HEK293 (cell line): ENCODE measurements at regions not wholly inside any gene's neighbourhood (a gene's known extent, or its start where the extent isn't known, plus 50 kb on each side); places are given as distances from the start of the nearest gene placed in this dataset.

Experiments used
- CTCF ChIA-PET: fragments of 350-600 bp; formaldehyde crosslinking; extraction: SDS; loops from one replicate; lab custom pipeline; 2021; ENCODE audit warnings: antibody characterized with exemption; lab: Yijun Ruan, JAX
- POLR2A ChIA-PET: fragments of 300-600 bp; formaldehyde crosslinking; extraction: SDS; loops from one replicate; lab custom pipeline; 2020; ENCODE audit warnings: antibody characterized with exemption, inconsistent platforms; lab: Yijun Ruan, JAX
- H3K27ac ChIP-seq: fragments of 200-500 bp; sonication (Bioruptor generic); 2 replicates; pipeline ENCODE4 v1.5.1; 2014; ENCODE audit warnings: low read depth, low read length, control low read depth, inconsistent platforms; ENCODE audit errors: extremely low read depth
- H3K36me3 ChIP-seq, 2 experiments: fragments of 200-500 bp in 1 of 2; sonication (Bioruptor generic) in 1 of 2; 1 replicate in 1 of 2; 2 replicates in 1 of 2; pipeline ENCODE4 v1.5.1; 2014 to 2017; ENCODE audit warnings: inconsistent platforms in 2 of 2, low read length in 2 of 2; ENCODE audit not compliant: control insufficient read depth in 2 of 2, insufficient read depth in 1 of 2
- H3K4me1 ChIP-seq: fragments of 200-500 bp; sonication (Bioruptor generic); 2 replicates; pipeline ENCODE4 v1.5.1; 2014; ENCODE audit warnings: mild to moderate bottlenecking, low read length, inconsistent platforms; ENCODE audit not compliant: control insufficient read depth, insufficient read depth
- H3K4me3 ChIP-seq: 2 replicates; pipeline ENCODE4 v1.5.1; 2011; ENCODE audit warnings: low read depth, mild to moderate bottlenecking, control low read depth, low read length, moderate library complexity
- H3K9me3 ChIP-seq: fragments of 200-500 bp; sonication (Bioruptor generic); 2 replicates; pipeline ENCODE4 v1.5.1; 2014; ENCODE audit warnings: low read depth, low read length, inconsistent platforms; ENCODE audit not compliant: control insufficient read depth, insufficient read depth
- GFI1B ChIP-seq: fragments of 450-650 bp; formaldehyde crosslinking; IDR thresholded peaks from 2 replicates; pipeline ENCODE4 v1.5.1; 2016; ENCODE audit warnings: missing biosample characterization, missing genetic modification characterization
- OSR2 ChIP-seq: fragments of 450-650 bp; formaldehyde crosslinking; IDR thresholded peaks from 2 replicates; pipeline ENCODE4 v1.5.1; 2016; ENCODE audit warnings: missing biosample characterization, missing genetic modification characterization
- REPIN1 ChIP-seq: fragments of 450-650 bp; formaldehyde crosslinking; IDR thresholded peaks from 2 replicates; pipeline ENCODE4 v1.5.1; 2017; ENCODE audit warnings: missing biosample characterization, missing genetic modification characterization, low read depth
- SALL2 ChIP-seq: fragments of 450-650 bp; formaldehyde crosslinking; IDR thresholded peaks from 2 replicates; pipeline ENCODE4 v1.5.0; 2017; ENCODE audit warnings: missing biosample characterization, mild to moderate bottlenecking, missing genetic modification characterization, borderline replicate concordance
- SCRT2 ChIP-seq: fragments of 450-650 bp; formaldehyde crosslinking; IDR thresholded peaks from 2 replicates; pipeline ENCODE4 v1.5.1; 2016; ENCODE audit warnings: missing biosample characterization, missing genetic modification characterization
- ZFP41 ChIP-seq: fragments of 450-650 bp; formaldehyde crosslinking; IDR thresholded peaks from 2 replicates; pipeline ENCODE4 v1.5.1; 2016; ENCODE audit warnings: missing biosample characterization, missing genetic modification characterization, borderline replicate concordance
- ZNF10 ChIP-seq: fragments of 450-650 bp; formaldehyde crosslinking; IDR thresholded peaks from 2 replicates; pipeline ENCODE4 v1.5.1; 2017; ENCODE audit warnings: missing biosample characterization, missing genetic modification characterization
- ZNF19 ChIP-seq: fragments of 450-650 bp; formaldehyde crosslinking; IDR thresholded peaks from 2 replicates; pipeline ENCODE4; 2016; ENCODE audit warnings: missing biosample characterization, missing genetic modification characterization, low read depth
- ZNF48 ChIP-seq: fragments of 450-650 bp; formaldehyde crosslinking; IDR thresholded peaks from 2 replicates; pipeline ENCODE4 v1.5.1; 2016; ENCODE audit warnings: missing biosample characterization, missing genetic modification characterization
- ZNF544 ChIP-seq: fragments of 450-650 bp; formaldehyde crosslinking; IDR thresholded peaks from 2 replicates; pipeline ENCODE4 v1.5.0; 2017; ENCODE audit warnings: missing biosample characterization, missing genetic modification characterization
- ZNF707 ChIP-seq: fragments of 450-650 bp; formaldehyde crosslinking; IDR thresholded peaks from 2 replicates; pipeline ENCODE4 v1.5.1; 2016; ENCODE audit warnings: missing biosample characterization, missing genetic modification characterization
- TF ChIP-seq, protein P1 (sequence below): fragments of 450-650 bp; formaldehyde crosslinking; conservative IDR thresholded peaks from 2 replicates; pipeline ENCODE4 v1.5.1; 2016; ENCODE audit warnings: low read depth, missing biosample characterization, missing genetic modification characterization
- TF ChIP-seq, protein P2 (sequence below): fragments of 450-650 bp; formaldehyde crosslinking; IDR thresholded peaks from 2 replicates; pipeline ENCODE4 v1.5.1; 2016; ENCODE audit warnings: missing biosample characterization, missing genetic modification characterization

DNA sequence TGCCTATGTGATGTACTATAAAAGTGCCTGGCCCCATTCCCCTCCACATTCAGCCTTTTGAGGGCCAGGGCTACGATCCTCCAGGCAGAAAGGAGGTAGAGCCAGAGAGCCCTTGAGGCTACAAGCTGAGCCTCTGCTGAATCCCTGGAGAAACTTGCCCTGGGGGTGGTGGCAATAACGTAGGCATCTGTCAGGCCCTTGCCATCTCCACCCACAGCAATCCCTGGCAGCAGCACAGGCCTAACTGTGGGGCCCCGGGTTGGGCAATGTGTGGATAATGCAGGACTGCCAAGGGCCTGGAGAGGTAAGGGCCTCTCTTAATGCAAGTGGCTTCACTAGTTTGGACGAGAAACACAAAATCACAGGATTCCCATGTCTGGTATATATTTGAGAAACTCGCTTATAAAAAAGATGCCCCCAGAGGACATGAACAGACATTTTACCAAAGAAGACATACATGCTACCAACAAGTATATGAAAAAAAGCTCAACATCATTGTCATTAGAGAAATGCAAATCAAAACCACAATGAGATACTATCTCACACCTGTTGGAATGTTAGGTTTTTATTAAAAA lies 99.0 kb downstream of the QRSL1 start:
- no peak overlapping the region for H3K27ac ChIP-seq
- no peaks in the 10 kb centered on the region for H3K9me3 ChIP-seq
- CTCF ChIA-PET = interaction anchor here (1.3 kb wide), 1 partner anchor 269 kb away, joined by 6 read pairs; no protein-coding TSS in a partner anchor
- POLR2A ChIA-PET = no interaction called here
- no peaks in the 10 kb centered on the region for H3K36me3 ChIP-seq
- H3K4me1 ChIP-seq = no peaks in the 10 kb centered on the region
- no peak for TF ChIP-seq GFI1B (tag by site-specific recombination)
- TF ChIP-seq REPIN1 (tag by site-specific recombination) = no peak
- TF ChIP-seq SCRT2 (tag by site-specific recombination) = 0 out of 2 replicates have a peak, but pooled peaks have one; percentile 23
- no peak overlapping the region for H3K4me3 ChIP-seq

DNA sequence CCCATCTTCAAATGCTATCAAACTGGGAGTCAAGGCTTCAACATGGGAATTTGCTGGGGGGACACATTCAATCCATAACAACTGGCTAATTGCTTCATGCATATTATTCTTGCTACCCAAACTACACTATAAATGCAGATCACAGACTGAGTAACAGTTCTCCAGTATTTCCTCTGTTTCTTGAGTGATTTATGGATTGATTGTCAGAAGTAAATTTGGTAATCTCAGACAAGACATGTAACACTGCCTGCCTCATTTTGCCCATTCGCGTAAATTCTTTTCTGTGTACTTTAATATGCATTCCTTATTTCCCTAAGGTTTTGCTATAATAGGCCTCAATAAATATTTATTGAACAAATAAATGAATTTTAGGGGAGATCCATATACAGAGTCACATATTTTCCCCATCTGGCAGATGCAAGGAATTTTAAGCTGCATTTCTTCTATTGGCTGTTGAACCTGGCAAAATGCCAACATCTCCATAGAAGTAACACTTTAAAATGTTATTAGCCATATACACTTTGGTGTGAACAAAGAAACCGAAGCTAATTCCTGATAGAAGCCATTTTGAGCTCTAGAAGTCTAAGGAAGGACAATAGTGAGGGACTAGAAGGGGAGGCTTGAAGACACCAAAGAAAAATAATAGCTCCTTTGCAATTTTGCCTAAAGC lies 98.2 kb downstream of the QRSL1 start:
- Histone ChIP-seq H3K4me3 (no peak overlapping the region), H3K27ac (no peak overlapping the region), H3K4me1 (no peaks in the 10 kb centered on the region), H3K36me3 (no peaks in the 10 kb centered on the region), H3K9me3 (no peaks in the 10 kb centered on the region)
- no peak for TF ChIP-seq ZNF10 (tag by site-specific recombination)
- CTCF ChIA-PET = interaction anchor here (1.3 kb wide), 1 partner anchor 270 kb away, joined by 6 read pairs; no protein-coding TSS in a partner anchor
- POLR2A ChIA-PET = no interaction called here

DNA sequence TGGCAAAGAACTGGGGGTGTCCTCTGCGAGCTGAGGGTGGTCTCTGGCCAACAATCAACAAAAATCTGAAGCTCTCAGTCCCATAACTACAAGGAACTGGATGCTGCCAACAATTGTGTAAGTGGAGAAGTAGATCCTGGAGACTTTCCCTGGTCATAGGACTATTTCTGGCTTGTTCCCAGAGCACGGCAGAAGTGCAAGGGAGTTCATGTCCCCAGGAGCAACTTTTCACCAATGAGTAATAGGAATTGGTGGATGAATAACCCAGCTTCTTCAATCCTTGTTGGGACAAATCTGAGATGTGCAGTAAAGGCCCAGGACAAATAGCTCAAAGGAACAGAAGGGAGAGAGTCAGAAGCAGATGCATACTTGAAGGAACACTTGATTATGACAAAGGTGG lies 95.5 kb downstream of the QRSL1 start:
- ChIA-PET POLR2A (interaction anchor here (0.6 kb wide), 1 partner anchor 11 kb away, joined by 3 read pairs; no protein-coding TSS in a partner anchor), CTCF (interaction anchor here (0.6 to 0.7 kb wide), 2 partner anchors 39 to 257 kb away, joined by 3 to 7 read pairs; no protein-coding TSS in a partner anchor)
- no peaks in the 10 kb centered on the region for H3K36me3 ChIP-seq
- no peak overlapping the region for H3K27ac ChIP-seq
- H3K4me1 ChIP-seq = no peaks in the 10 kb centered on the region
- TF ChIP-seq ZFP41 (tag by site-specific recombination) = no peak
- no peak for TF ChIP-seq ZNF19 (tag by site-specific recombination)
- TF ChIP-seq, protein P1, sequence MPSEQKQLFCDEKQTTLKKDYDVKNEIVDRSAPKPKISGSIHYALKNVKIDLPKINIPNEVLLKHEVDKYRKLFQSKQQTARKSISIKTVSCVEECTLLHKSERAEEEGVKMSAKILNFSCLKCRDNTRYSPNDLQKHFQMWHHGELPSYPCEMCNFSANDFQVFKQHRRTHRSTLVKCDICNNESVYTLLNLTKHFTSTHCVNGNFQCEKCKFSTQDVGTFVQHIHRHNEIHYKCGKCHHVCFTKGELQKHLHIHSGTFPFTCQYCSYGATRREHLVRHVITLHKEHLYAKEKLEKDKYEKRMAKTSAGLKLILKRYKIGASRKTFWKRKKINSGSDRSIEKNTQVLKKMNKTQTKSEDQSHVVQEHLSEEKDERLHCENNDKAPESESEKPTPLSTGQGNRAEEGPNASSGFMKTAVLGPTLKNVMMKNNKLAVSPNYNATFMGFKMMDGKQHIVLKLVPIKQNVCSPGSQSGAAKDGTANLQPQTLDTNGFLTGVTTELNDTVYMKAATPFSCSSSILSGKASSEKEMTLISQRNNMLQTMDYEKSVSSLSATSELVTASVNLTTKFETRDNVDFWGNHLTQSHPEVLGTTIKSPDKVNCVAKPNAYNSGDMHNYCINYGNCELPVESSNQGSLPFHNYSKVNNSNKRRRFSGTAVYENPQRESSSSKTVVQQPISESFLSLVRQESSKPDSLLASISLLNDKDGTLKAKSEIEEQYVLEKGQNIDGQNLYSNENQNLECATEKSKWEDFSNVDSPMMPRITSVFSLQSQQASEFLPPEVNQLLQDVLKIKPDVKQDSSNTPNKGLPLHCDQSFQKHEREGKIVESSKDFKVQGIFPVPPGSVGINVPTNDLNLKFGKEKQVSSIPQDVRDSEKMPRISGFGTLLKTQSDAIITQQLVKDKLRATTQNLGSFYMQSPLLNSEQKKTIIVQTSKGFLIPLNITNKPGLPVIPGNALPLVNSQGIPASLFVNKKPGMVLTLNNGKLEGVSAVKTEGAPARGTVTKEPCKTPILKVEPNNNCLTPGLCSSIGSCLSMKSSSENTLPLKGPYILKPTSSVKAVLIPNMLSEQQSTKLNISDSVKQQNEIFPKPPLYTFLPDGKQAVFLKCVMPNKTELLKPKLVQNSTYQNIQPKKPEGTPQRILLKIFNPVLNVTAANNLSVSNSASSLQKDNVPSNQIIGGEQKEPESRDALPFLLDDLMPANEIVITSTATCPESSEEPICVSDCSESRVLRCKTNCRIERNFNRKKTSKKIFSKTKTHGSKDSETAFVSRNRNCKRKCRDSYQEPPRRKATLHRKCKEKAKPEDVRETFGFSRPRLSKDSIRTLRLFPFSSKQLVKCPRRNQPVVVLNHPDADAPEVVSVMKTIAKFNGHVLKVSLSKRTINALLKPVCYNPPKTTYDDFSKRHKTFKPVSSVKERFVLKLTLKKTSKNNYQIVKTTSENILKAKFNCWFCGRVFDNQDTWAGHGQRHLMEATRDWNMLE (tag by site-specific recombination) = no peak
- no peak for TF ChIP-seq OSR2 (tag by site-specific recombination)
- no peak for TF ChIP-seq SALL2
- TF ChIP-seq ZNF707 (tag by site-specific recombination) = no peak
- TF ChIP-seq, protein P2, sequence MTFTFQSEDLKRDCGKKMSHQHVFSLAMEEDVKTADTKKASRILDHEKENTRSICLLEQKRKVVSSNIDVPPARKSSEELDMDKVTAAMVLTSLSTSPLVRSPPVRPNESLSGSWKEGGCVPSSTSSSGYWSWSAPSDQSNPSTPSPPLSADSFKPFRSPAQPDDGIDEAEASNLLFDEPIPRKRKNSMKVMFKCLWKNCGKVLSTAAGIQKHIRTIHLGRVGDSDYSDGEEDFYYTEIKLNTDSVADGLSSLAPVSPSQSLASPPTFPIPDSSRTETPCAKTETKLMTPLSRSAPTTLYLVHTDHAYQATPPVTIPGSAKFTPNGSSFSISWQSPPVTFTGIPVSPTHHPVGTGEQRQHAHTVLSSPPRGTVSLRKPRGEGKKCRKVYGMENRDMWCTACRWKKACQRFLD (tag by site-specific recombination) = no peak
- no peak for TF ChIP-seq ZNF48 (tag by site-specific recombination)
- no peak for TF ChIP-seq REPIN1 (tag by site-specific recombination)
- no peak for TF ChIP-seq ZNF544 (tag by site-specific recombination)
- H3K9me3 ChIP-seq = no peaks in the 10 kb centered on the region
- H3K4me3 ChIP-seq = no peak overlapping the region
